GM12878 (cell line): ENCODE measurements at regions not wholly inside any gene's neighbourhood (a gene's known extent, or its start where the extent isn't known, plus 50 kb on each side); places are given as distances from the start of the nearest gene placed in this dataset.

ENCODE experiments used
- ATAC-seq: fragments of 200-7000 bp; cut with Tn5 transposase; 3 replicates; pipeline ENCODE4 v1.9.1; 2020; ENCODE audit warnings: mild to moderate bottlenecking, moderate library complexity
- BruUV-seq: library from RNA; stranded (reverse); fragments of 400-500 nt; replicated peaks from 2 replicates; lab custom pipeline; 2021; lab: Mats Ljungman, UMichigan
- CTCF ChIA-PET: fragments of 300-600 bp; sonication (Branson Sonifier 250); formaldehyde crosslinking; extraction: SDS; loops from one replicate; lab custom pipeline; 2021; ENCODE audit warnings: inconsistent platforms; lab: Yijun Ruan, JAX
- POLR2A ChIA-PET: fragments of 350-600 bp; formaldehyde crosslinking; extraction: SDS; loops from one replicate; lab custom pipeline; 2021; ENCODE audit warnings: inconsistent platforms; lab: Charles Lee
- RAD21 ChIA-PET: fragments of 300-600 bp; sonication (Branson Sonifier 250); formaldehyde crosslinking; loops from one replicate; lab custom pipeline; 2023; ENCODE audit warnings: antibody characterized with exemption; ENCODE audit not compliant: unreplicated experiment; lab: Charles Lee
- SMC1A ChIA-PET: fragments of 300-600 bp; sonication (Branson Sonifier 250); formaldehyde crosslinking; loops from one replicate; lab custom pipeline; 2023; ENCODE audit not compliant: unreplicated experiment, uncharacterized antibody; lab: Charles Lee
- DNase-seq: peaks from one replicate; pipeline ENCODE4 v3.0.0-alpha.2; 2011; ENCODE audit warnings: low read depth, low spot score
- FAIRE-seq: peaks from 3 replicates; lab custom pipeline; 2011; peaks lifted over from hg19 to GRCh38; lab: Jason Lieb, UNC
- H2AFZ ChIP-seq: 2 replicates; pipeline ENCODE4 v1.6.0; 2011; ENCODE audit warnings: low read depth, low read length, control low read depth; ENCODE audit not compliant: control insufficient read depth
- H3K27ac ChIP-seq: 2 replicates; pipeline ENCODE4 v1.5.1; 2011; ENCODE audit warnings: control low read depth; ENCODE audit not compliant: control insufficient read depth, insufficient read depth
- H3K27me3 ChIP-seq, 2 experiments: replicated peaks in 1 of 2; 2 replicates each; pipeline versions ENCODE4 v1.6.0 to v1.6.1; 2011; ENCODE audit warnings: low read length in 1 of 2; ENCODE audit not compliant: control insufficient read depth in 2 of 2, insufficient read depth in 2 of 2
- H3K36me3 ChIP-seq, 2 experiments: 2 replicates each; pipeline ENCODE4 v1.5.1; 2011; ENCODE audit warnings: low read length in 1 of 2; ENCODE audit not compliant: control insufficient read depth in 2 of 2, insufficient read depth in 2 of 2
- H3K4me1 ChIP-seq: 2 replicates; pipeline ENCODE4 v1.6.1; 2011; ENCODE audit warnings: mild to moderate bottlenecking, low read length, moderate library complexity, mixed read lengths; ENCODE audit not compliant: control insufficient read depth, insufficient read depth
- H3K4me2 ChIP-seq: 2 replicates; pipeline ENCODE4 v1.6.0; 2011; ENCODE audit warnings: control low read depth; ENCODE audit not compliant: control insufficient read depth, insufficient read depth
- H3K4me3 ChIP-seq: fragments of 200-600 bp; sonication (generic); 2 replicates; pipeline ENCODE4 v1.5.1; 2016
- H3K79me2 ChIP-seq: 2 replicates; pipeline ENCODE4 v1.6.0; 2011; ENCODE audit warnings: low read length; ENCODE audit not compliant: control insufficient read depth, insufficient read depth
- H3K9ac ChIP-seq: 2 replicates; pipeline ENCODE4 v1.8.0; 2011; ENCODE audit warnings: low read length, control low read depth, mixed read lengths; ENCODE audit not compliant: control insufficient read depth, insufficient read depth
- H3K9me3 ChIP-seq: replicated peaks from 3 replicates; pipeline ENCODE4 v1.5.1; 2011; ENCODE audit warnings: mild to moderate bottlenecking, low read length; ENCODE audit not compliant: control insufficient read depth, insufficient read depth
- H4K20me1 ChIP-seq: 2 replicates; pipeline ENCODE4 v1.6.0; 2011; ENCODE audit not compliant: control insufficient read depth, insufficient read depth
- BACH1 ChIP-seq: fragments of 450-650 bp; IDR thresholded peaks from 2 replicates; pipeline ENCODE4 v1.6.1; 2017; ENCODE audit warnings: mild to moderate bottlenecking, borderline replicate concordance
- BMI1 ChIP-seq: fragments of 450-650 bp; IDR thresholded peaks from 2 replicates; pipeline ENCODE4 v1.6.1; 2016; ENCODE audit warnings: mild to moderate bottlenecking, moderate library complexity, borderline replicate concordance
- CBFB ChIP-seq: IDR thresholded peaks from 2 replicates; pipeline ENCODE4 v1.6.1; 2016; ENCODE audit warnings: antibody characterized with exemption, low read depth
- CEBPB ChIP-seq, 2 experiments: fragments of 150-350 bp in 1 of 2; IDR thresholded peaks; 2 replicates each; pipeline ENCODE4 v1.6.1; 2012 to 2014; ENCODE audit warnings: low read depth in 2 of 2, low read length in 2 of 2, borderline replicate concordance in 1 of 2, inconsistent platforms in 1 of 2
- CHD1 ChIP-seq: IDR thresholded peaks from 2 replicates; pipeline ENCODE4 v1.6.1; 2012; ENCODE audit warnings: low read depth, low read length, improper control_type of control experiment
- CHD4 ChIP-seq: fragments of 200-600 bp; sonication (generic); IDR thresholded peaks from 2 replicates; pipeline ENCODE4 v1.6.1; 2016; ENCODE audit warnings: mild to moderate bottlenecking
- FOS ChIP-seq: IDR thresholded peaks from 3 replicates; pipeline ENCODE4 v1.6.1; 2011; ENCODE audit warnings: borderline replicate concordance; ENCODE audit not compliant: insufficient read length; ENCODE audit errors: extremely low read depth
- KAT2A ChIP-seq: conservative IDR thresholded peaks from 2 replicates; pipeline ENCODE4 v1.6.1; 2011; ENCODE audit warnings: low read depth, low read length; ENCODE audit not compliant: control insufficient read depth
- KDM1A ChIP-seq: fragments of 200-600 bp; sonication (generic); IDR thresholded peaks from 2 replicates; pipeline ENCODE4 v1.6.1; 2016; ENCODE audit warnings: borderline replicate concordance
- NFXL1 ChIP-seq: fragments of 450-650 bp; IDR thresholded peaks from 2 replicates; pipeline ENCODE4 v1.6.1; 2017; ENCODE audit warnings: antibody characterized with exemption, mild to moderate bottlenecking, borderline replicate concordance
- NR2F1 ChIP-seq: fragments of 450-650 bp; conservative IDR thresholded peaks from 2 replicates; pipeline ENCODE4 v1.6.1; 2017; ENCODE audit warnings: mild to moderate bottlenecking
- POU2F2 ChIP-seq: IDR thresholded peaks from 3 replicates; pipeline ENCODE4 v1.6.1; 2011; ENCODE audit warnings: low read depth, mild to moderate bottlenecking, low read length, borderline replicate concordance
- RBBP5 ChIP-seq: fragments of 200-600 bp; sonication (generic); conservative IDR thresholded peaks from 2 replicates; pipeline ENCODE4 v1.6.1; 2016
- SP1 ChIP-seq: IDR thresholded peaks from one replicate; pipeline ENCODE4 v1.6.1; 2011; ENCODE audit warnings: low read depth, low read length
- SRF ChIP-seq, 2 experiments: IDR thresholded peaks; 2 replicates each; pipeline ENCODE4 v1.6.1; 2011; ENCODE audit warnings: low read depth in 2 of 2, low read length in 2 of 2, mild to moderate bottlenecking in 1 of 2, moderate library complexity in 1 of 2
- WGBS: methylation state at CpG from one replicate; pipeline ENCODE4 v1.1.6; 2016; ENCODE audit warnings: low lambda C conversion rate; ENCODE audit not compliant: insufficient replicate concordance, insufficient coverage; ENCODE audit errors: missing lambda C conversion rate; 5-methylcytosine and 5-hydroxymethylcytosine counted together
- in situ Hi-C: fragments of 300-500 bp; cut with MboI; formaldehyde crosslinking; loops from 9 replicates; pipeline ENCODE4 v1.14.3; 2018; ENCODE audit warnings: mixed read lengths
- intact Hi-C: fragments of 100-400 bp; cut with micrococcal nuclease; formaldehyde crosslinking; loops from one replicate; pipeline ENCODE4 v1.14.2; 2022; ENCODE audit not compliant: unreplicated experiment
- TF ChIP-seq, protein P1 (sequence below): fragments of 450-650 bp; conservative IDR thresholded peaks from 2 replicates; pipeline ENCODE4 v1.6.1; 2017; ENCODE audit warnings: mild to moderate bottlenecking, moderate library complexity
- TF ChIP-seq, protein P2 (sequence below): fragments of 450-650 bp; IDR thresholded peaks from 2 replicates; pipeline ENCODE4 v1.6.1; 2017; ENCODE audit warnings: borderline replicate concordance

DNA sequence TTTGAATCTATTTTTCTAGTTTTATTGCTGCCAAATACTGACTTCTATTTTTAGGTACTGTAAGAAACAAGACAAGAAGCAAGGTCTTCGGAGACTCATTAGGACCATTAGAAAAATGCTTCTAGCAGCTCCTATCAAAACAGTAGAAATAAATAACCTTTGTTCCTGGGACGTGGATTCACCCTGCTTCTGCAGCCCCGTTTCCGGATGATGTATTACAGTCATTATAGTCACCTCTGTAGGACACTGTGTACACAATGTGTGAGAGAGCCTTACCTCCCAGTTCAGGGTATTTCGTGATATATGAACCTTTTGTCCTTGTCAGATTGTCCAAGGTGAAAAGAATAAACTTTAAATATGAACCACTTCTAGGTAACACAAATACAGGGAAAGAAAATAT lies 484.0 kb upstream of the TECRL start:
- intact Hi-C loops (no loop called here), in situ Hi-C loops (no loop called here)
- no peak for FAIRE-seq
- POLR2A ChIA-PET = no interaction called here
- BruUV-seq = no TSS peak
- Histone ChIP-seq H3K4me2 (no peak overlapping the region), H2AFZ (no peak overlapping the region), H3K9ac (no peak overlapping the region), H3K27me3 (no peaks in the 10 kb centered on the region), H3K4me1 (no peaks in the 10 kb centered on the region), H4K20me1 (no peaks in the 10 kb centered on the region), H3K9me3 (no peaks in the 10 kb centered on the region), H3K27ac (no peak overlapping the region), H3K4me3 (no peak overlapping the region), H3K36me3 (no peaks in the 10 kb centered on the region), H3K79me2 (no peaks in the 10 kb centered on the region)
- CTCF ChIA-PET = no interaction called here
- DNase-seq = no peak
- 31% methylated on average over 5 of the region's 5 CpGs for WGBS
- ATAC-seq = no peak
- TF ChIP-seq CHD4 (no peak), KAT2A (no peak), FOS (no peak), CHD1 (no peak), NFXL1 (no peak), BACH1 (no peak), POU2F2 (no peak), KDM1A (no peak), SRF (IDR thresholded peaks at IDR 0.05; ENCODE audit: low read depth in 2 of 2, low read length in 2 of 2) (no peak), BMI1 (no peak), CEBPB (IDR thresholded peaks at IDR 0.05; ENCODE audit: borderline replicate concordance in 1 of 2, low read depth in 2 of 2, low read length in 2 of 2) (no peak), CBFB (no peak), RBBP5 (no peak), SP1 (no peak), NR2F1 (no peak)
- TF ChIP-seq, protein P1, sequence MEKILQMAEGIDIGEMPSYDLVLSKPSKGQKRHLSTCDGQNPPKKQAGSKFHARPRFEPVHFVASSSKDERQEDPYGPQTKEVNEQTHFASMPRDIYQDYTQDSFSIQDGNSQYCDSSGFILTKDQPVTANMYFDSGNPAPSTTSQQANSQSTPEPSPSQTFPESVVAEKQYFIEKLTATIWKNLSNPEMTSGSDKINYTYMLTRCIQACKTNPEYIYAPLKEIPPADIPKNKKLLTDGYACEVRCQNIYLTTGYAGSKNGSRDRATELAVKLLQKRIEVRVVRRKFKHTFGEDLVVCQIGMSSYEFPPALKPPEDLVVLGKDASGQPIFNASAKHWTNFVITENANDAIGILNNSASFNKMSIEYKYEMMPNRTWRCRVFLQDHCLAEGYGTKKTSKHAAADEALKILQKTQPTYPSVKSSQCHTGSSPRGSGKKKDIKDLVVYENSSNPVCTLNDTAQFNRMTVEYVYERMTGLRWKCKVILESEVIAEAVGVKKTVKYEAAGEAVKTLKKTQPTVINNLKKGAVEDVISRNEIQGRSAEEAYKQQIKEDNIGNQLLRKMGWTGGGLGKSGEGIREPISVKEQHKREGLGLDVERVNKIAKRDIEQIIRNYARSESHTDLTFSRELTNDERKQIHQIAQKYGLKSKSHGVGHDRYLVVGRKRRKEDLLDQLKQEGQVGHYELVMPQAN = no peak
- TF ChIP-seq, protein P2, sequence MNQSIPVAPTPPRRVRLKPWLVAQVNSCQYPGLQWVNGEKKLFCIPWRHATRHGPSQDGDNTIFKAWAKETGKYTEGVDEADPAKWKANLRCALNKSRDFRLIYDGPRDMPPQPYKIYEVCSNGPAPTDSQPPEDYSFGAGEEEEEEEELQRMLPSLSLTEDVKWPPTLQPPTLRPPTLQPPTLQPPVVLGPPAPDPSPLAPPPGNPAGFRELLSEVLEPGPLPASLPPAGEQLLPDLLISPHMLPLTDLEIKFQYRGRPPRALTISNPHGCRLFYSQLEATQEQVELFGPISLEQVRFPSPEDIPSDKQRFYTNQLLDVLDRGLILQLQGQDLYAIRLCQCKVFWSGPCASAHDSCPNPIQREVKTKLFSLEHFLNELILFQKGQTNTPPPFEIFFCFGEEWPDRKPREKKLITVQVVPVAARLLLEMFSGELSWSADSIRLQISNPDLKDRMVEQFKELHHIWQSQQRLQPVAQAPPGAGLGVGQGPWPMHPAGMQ = no peak
- RAD21 ChIA-PET = no interaction called here
- SMC1A ChIA-PET = no interaction called here
